Activated CD4-positive, alpha-beta T cell treated with anti-CD3 and anti-CD28 coated beads for 4 hours (primary cell): ENCODE measurements at regions not wholly inside any gene's neighbourhood (a gene's known extent, or its start where the extent isn't known, plus 50 kb on each side); places are given as distances from the start of the nearest gene placed in this dataset.

Experiments used
- DNase-seq, 2 donors: peaks; one replicate each; pipeline ENCODE4 v3.0.0-alpha.2; 2020

DNA sequence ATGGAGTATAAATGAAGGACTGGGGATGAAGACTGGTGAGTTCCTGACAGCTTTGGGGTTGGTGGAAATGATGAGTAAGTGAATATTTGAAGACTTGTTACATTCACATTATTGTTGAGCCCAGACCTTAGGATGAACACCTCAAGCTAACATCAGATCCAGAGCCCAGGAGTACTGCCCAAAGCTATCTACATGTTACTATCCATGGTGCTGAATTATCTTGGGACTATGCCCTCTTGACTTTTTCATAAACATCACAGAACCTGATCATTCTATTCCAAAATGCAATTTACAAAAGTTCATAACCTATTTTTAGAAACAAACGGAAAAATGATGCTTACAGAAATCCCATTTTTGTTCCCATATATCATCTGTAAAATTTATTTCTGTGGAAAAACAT lies 613.3 kb downstream of the TUSC7 start:
- no peak for DNase-seq

DNA sequence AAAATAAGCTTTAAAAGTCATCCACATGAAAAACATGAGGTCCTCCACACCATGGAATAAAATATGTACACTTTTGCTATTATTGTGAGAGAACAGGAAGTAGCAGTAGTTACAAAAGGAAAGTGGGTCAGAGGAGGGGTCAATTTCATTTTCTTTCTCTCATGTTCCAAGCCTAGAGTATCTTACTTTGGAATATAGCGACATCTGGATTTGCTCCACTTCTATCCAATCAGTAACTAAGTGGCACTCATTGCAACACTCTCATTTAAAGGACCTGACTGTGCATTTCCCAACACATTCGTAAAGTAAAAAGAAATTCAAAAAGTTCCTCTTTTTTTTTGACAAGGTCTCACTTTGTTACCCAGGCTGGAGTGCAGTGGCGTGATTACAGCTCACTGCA lies 637.3 kb downstream of the TUSC7 start:
- DNase-seq = no peak

DNA sequence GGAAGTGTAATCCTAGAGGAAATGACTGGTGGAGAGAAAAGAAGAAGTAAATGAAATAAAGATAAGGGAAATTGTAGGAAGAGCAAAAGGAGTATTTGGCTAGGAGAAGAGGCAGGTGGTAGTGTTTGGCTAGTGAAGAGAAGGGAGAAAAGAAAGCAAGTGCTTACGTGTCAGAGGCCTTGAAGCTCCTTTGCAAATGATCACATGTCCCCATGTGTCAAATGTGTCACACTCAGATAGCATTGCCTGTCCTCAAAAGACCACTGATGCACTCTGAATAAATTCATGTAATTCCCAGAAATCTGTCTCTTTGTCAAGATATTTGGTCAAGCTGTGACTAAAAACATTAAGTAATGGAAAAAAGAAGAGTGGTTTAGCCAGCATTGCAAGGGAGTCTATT lies 639.3 kb downstream of the TUSC7 start:
- DNase-seq = no peak

DNA sequence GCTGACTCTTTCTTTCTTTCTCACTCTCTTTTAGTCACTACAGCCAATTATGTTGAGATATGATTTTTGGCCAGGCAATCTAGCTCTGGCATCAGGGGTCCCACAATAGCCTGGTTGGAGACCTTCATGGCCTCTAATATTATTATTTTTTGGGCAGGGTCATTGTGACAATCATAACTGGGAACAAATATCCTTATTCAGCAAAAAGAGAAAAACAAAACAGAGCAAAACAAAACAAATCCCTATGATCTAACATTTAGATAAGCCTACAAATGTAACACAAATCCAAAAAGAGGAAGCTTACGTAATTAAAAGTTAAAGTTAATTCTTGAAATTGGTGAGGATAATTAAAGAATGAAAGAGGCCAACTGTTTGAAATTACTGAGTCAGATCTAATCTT lies 640.0 kb downstream of the TUSC7 start:
- no peak for DNase-seq

DNA sequence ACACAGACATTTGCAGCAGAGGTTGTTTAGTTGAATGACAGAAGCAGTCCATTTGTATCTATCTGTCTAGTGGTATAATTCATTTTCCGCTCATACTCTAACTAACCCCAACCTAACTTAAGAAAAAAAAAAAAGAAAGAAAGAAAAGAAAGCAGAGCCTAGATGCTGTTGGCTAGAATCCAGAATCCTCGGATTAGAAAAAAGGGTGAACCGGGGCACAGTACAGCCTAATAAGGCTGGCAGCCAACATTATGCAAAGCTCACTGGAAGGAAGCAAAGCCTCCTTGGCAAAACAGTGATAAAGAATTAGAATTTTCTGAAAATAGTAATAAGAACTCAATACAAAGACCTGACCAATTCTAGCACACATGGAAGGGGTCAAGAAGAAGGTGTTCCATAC lies 640.8 kb downstream of the TUSC7 start:
- no peak for DNase-seq

DNA sequence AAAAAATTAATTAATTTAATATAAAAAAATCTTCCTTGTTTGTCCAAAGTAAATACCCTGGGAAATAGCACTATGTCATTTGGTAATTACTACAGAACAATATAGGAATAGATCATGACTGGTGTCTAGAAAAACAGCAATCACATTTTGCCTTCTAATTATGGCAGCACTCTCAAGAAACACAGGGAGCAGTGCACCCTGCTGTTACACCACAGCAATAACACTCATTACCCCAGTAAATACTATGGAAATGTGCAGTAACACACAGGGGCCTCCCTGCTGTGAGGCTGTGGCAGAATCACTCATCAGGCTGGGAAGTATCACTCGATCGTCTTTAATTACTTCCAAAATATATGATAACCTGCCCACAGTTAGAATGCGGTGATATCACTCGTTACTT lies 646.0 kb downstream of the TUSC7 start:
- DNase-seq = no peak

DNA sequence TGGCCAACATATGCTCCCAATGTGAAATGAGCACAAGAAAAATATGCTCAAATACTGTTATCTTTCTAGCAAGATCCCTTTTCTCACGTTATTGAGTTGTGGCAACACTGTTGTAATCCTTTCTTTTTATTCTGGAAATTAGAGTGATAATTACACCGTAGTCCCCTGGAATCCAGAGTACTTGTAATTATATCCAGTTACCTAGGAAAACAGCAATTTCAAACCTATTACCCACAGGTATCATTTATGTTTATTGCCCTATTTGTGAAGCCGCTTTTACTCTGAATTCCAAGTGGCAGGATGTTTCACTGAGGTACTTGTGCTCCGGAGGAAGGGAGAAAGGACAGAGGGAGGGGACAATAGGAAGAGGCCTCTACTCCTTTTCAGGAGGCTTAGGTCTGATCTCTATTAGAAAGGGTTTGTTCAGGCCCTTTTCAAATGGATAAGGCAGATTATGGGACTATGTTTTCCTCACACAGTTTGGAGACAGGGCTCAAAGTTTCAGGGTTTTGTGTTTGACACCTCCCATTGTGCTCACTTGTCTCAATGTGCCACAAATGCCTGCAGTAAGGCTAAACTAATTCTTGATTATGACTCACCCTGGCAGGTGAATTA lies 646.6 kb downstream of the TUSC7 start:
- no peak for DNase-seq

DNA sequence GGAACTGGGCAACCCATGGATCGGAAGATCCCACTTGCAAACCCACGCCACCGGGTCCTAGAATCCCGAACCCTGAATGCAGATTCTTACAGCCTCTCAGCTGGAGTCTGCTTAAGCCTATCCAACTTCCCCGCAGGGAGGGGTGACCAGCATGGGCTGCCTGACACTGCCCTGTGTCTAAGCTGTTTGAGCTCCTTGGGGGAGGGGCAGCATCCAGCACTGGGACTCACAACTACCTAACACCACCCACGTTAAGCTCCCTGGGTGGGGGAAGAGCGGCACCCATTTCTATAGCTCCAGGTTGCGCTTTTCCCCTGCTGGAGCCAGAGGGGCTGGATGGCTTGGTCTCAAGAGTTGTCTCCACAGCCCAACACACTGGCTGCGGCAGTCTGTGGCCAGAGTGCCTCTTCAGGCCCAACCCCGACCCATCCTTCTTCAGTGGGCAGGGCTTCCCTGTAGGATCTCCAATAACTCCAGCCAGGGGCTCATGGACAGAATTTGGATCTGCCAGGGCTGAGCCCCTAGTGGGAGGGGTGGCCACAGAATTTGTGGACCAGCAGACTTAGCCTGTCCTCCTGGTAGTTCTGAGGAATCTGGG lies 649.2 kb downstream of the TUSC7 start:
- no peak for DNase-seq

DNA sequence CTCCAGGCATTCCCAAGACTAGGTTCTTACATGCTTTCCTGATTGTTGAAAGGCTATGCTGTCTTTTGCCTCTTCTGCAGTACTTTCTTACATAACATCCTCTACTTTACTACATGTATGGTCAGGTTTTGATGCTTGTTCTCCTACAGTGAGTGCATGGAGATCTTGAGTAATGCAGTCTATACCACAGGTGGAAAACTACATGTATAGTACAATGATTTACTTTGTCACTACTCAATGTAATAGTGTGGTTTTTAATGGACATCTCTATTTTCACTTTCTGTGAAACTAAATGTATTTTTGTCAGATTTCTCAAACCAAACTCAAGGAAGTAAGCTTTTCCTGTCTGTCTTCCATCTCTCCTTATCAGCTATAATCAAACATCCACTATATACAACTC lies 657.0 kb downstream of the TUSC7 start:
- no peak for DNase-seq

DNA sequence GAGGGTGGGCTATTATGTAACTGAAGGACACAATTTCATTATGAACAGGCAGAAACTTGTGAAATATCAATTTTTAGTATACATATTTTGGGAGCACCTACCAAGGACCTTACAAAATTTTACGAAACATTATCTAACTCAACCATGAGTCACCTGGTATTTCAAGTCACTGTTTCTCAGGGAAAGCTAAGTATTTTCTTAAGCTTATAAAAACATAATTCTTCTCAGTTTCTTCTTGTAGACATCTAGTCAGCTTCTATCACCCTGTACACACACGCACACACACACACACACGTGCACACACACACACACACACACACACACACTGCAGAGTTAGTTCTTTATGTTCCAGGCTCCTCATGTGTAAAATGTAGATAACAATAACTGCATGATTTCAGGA lies 658.3 kb downstream of the TUSC7 start:
- DNase-seq = no peak

DNA sequence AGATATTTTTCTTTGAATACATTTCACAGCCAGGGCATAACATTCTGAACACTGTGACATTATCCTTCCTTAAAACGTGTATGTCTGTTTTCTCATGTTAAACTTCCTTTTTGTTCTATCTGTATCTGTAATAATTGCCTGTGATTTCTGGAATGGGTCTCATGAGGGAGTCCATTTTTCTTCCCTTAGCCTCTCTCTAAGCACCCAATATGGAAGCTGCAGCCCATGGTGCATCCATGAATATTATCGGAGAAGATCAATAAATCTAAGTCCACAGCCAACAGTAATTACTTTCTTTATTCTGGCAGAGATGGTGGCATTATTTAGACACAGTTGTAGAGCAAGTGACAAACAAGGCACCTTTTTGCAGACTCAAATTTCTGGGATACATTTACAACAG lies 671.1 kb downstream of the TUSC7 start:
- DNase-seq = no peak

DNA sequence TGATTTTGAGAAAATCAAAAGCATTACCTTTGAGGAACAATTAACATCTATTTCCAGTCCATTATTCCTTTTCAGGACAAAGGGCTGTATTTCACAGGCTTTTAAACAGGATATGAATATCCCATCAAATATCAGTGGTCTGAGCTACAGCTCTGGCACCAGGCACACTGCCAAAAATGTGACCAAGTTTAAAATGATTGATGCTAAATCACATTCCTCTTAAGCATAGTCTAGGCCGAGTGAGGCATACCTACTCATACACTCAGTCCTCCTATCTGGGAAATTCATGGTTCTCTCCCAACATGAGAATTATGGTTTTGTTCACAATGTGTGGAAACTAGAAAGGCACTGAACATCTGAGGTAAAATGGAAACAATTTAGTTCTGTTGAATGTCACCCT lies 683.5 kb downstream of the TUSC7 start:
- DNase-seq = no peak

DNA sequence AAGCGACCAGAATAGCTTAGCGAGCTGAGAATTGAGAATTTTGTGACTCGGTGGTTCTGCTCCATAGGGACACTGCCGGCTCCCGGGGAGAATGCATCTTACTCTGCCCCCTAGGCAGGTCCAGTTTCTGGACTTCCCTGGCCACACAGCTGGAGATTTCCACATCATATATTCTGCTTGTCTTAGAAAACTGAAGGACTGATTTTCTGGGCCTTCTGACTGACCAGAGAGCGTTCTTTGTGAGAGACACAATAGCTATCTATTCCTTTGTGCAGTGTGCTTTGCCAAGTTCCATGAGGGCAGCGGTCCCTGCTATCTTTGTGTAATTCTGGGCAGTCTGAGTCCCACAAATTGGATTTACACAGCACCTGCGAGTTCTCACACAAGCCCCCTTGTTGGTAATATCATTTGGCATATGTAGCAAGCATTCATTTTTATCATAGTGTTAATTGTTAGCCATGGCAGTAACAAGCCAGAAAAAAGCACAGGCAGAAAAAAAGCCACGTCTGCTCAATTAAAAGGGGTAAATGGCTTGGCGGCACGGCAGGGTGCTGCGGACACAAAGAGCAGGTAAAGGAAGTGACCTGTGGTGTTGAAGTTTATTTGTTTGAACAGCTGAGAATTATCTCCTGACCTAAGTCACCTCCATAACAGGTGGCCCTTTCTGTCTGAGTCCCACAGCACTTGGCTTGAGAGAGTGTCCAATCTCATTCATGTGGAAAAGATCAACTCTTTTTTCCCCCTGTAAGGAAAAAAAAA lies 688.7 kb downstream of the TUSC7 start:
- DNase-seq = no peak

DNA sequence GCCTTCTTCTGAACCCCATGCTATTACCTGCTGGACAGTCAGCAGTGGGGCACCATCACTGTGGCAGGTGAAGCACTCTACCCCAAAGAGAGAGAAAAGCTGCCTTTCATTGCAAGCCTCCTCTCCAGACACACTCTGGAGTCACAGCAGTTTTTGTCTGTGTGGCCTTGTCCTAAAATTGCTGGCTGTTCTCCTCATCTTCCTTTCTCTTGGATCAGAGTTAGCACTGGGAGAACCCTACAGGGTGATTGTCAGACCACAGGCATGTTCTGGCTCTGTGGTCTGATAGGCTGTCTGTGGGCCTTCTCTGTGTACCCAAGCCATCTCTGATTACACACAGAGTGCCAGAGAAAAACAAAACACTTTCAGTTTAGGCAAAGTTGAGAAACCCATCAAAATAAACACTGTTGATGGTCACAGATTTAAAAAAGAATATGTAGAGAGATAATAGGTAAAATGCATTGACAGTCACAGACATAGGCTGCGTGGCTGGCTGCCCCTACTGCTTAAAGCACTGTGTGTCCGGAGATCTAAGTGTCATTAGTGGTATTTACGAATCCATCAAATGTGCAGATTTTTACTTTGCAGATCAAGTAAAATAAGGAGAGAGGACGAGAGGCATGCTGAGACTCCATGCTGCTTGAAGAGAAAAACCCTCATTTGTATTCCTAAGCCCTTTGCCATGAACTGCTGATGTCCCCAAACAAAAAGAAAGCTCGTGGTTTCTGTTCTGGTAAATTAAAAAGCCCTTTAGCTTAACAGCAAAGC lies 689.9 kb downstream of the TUSC7 start:
- no peak for DNase-seq

DNA sequence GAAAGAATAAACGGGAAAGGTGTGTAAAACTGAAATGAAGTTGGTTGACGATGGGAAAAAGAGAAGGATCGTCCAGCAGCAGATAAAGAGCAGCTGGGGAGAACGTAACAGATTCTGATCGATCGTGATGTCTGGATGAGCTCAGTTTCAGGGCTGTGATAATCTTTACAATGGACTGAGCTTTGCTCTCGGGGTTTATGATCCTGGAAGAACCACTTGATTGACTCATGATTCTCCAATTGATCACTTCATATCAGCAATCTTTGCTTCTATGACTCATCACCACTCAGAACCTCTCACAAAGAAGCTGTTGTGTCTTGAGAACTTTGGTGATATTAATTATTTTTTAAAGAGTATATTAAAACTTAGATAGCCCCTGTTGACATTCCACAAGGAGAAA lies 690.7 kb downstream of the TUSC7 start:
- DNase-seq = no peak

DNA sequence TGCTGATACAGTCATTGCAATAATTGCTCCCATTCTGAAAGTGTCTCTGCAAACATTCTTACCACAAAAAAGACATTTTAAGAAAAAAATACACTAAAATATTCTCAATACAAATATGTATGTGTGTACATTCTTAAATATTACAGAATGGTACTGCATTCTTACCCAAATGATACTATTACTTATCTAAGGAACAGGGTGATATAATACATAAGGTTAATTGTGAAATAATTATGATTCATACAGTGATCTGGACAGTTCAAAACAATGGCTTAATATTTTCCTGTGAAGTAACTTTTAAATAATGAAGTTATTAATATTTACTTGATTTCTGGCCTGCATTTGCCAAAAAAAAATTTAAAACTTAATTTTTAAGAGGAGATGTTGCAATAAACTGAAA lies 694.6 kb downstream of the TUSC7 start:
- DNase-seq = no peak

DNA sequence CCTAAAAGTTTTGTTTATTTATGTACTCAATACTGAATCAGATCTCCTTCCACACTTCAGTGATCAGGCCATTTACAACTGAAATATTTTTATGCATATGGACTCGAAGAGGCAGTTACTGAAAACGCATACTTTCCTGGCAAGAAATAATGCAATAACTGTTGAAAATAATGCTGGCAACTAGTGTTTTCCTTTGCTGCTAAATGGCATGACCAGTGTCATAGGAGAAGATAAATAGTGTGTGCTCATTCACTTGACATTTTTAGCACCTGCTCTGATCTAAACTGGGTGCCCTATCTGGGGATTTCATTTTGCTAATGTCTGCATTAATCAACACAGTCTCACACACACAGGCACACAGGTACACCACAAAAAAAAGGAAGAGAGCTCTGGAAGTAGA lies 695.2 kb downstream of the TUSC7 start:
- no peak for DNase-seq

DNA sequence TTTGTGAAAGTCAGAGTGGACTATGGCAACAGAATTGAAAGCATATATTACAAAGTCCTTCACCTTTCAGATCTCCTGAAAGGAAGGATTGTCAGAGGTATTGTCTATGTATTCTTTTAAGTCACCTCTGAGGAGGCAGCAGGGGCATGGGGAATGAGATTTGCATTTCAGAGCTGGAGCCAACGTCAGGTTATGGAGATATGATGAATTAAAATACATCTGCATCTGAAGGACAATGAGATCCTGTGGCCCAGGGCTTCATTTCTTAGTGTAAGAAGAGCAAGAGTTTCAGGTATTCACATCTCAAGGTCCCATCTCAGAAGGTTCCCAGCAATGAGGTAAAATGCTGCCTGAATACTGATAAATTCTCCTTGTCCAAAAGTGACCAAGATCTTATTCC lies 695.8 kb downstream of the TUSC7 start:
- no peak for DNase-seq

DNA sequence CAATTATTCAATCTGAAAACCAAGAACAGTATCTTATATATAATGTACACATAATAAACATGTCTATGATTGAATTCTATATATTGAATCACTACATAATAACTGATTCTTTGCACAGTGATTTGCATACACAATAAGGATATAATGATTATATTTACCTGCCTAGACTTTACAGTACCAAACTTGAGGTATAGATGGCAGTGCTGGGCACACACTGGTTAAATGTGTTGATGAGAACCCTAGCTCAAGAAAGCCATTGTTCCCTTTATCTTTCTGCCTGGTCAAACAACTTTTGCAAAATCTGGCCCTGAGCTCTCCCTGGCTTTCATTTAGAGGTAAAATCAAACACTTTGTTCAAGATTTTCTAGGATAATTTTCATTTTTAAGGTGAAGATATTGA lies 697.7 kb downstream of the TUSC7 start:
- DNase-seq = no peak

DNA sequence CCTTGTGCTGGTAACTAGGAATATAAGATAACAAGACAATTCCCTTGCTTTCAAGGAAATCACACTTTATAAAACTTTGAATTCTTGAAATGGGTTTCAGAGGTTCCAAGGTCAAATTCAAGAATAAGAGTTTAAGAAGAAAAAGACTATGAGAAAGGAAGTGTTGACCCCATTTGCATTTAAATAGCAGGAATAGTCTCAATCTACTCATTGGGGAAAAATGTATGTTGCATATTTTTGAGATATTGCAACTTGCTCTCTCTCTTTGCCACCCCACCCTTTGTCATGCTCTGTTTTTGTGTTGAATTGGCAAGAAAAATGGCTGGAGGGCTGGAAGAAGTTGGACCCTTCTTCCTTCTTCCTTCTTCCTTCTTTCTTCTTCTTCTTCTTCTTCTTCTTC lies 699.2 kb downstream of the TUSC7 start:
- DNase-seq = no peak

DNA sequence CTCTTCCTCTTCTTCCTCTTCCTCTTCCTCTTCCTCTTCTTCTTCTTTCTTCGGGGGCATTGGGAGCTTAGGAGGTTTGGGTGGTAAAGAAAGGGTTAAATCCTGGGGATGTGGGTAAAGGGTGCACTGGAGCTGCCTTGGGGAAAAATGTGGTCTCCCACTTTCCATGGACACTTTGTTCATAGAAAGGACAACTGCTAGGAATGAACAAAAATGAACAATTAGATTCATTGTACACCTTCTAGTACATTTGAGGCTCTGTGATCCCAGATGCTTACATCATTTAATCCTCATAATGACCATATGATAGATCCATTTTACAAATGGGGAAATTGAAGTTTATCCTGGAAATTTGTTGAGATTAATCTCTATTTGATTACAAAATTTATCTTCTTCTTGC lies 699.7 kb downstream of the TUSC7 start:
- no peak for DNase-seq

DNA sequence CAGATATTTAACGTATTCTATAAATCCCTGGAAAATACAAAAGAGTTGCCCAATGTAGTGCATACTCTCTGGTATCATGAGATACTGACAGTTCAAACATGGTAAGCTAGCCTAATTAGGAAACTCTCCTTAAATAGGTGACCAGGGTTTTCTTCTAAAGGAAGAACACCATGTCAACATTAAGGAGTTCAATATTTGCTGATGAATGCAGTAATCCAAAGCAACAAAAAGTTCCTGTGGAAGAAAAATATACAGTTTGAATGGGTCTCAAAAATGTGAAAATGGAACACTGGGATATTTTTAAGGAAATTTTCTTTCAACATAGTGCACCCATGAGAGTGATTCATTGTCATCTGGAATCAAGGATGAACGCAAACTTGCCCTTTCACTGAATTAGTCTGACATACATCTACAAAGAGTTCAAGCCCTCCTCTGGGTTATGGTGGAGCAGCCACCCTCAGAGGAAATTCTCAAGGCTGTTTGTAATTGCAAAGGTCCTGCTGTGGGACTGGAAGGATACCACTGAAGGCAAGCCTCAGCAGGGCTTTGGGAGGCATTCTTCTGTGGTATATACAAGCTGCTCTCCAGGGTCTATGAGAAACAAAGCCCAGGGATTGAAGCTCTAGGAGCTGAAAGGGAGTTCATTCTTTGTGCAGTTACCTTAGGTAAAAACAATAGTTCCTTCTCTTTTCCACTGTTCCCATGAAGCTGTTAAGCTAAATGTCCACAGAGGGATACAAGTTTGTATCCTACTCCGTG lies 700.3 kb downstream of the TUSC7 start:
- DNase-seq = no peak

DNA sequence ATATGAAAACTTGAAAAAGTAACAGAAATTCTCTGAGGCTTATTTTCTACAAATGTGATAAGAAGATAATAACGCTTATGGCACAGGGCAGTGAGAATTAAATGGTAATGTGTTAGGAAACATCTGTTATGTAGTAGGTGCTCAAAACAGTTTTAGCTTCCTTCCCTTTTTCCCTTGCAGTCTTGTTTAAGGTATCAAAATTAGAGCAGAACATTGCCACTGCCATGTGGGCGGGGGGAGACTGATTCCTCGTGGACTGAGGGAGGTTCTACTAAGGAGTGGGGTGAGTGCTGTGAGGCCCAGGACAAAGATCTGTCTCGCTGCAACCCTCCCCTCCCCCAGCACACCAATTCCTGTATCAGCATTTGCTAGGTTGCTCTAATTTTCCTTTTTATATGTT lies 702.4 kb downstream of the TUSC7 start:
- DNase-seq = no peak
